NCI-H2227 treated with DMSO at 0.1 percent for 48 hours (cell line): ENCODE measurements at regions not wholly inside any gene's neighbourhood (a gene's known extent, or its start where the extent isn't known, plus 50 kb on each side); places are given as distances from the start of the nearest gene placed in this dataset.

Source experiments
- DNase-seq: peaks from one replicate; lab custom pipeline; 2025; lab: John Stamatoyannopoulos, UW

- DNase-seq, result no peak
Measured at GRCh38 chr13:84962141-84962750, 837.0 kb downstream of the SLITRK6 start.

GRCh38 chr13:84961023-84961422 is 838.2 kb downstream of the SLITRK6 start:
- no peak for DNase-seq

- no peak for DNase-seq
Measured at GRCh38 chr13:84959818-84960217, 839.4 kb downstream of the SLITRK6 start.

- no peak for DNase-seq
Measured at GRCh38 chr13:84954636-84955035, 844.6 kb downstream of the SLITRK6 start.

GRCh38 chr13:84951128-84951527 is 848.1 kb downstream of the SLITRK6 start:
- DNase-seq, result no peak

GRCh38 chr13:84946192-84946591 is 853.0 kb downstream of the SLITRK6 start:
- no peak for DNase-seq

GRCh38 chr13:84940798-84941197 is 858.4 kb downstream of the SLITRK6 start:
- DNase-seq, result no peak

GRCh38 chr13:84940167-84940566 is 859.1 kb downstream of the SLITRK6 start:
- DNase-seq, result no peak

GRCh38 chr13:84934911-84935310 is 864.3 kb downstream of the SLITRK6 start:
- no peak for DNase-seq

- no peak for DNase-seq
Measured at GRCh38 chr13:84933797-84934196, 865.4 kb downstream of the SLITRK6 start.

GRCh38 chr13:84931264-84931663 is 868.0 kb downstream of the SLITRK6 start:
- DNase-seq, result no peak

GRCh38 chr13:84927442-84928169 is 871.6 kb downstream of the SLITRK6 start:
- no peak for DNase-seq

GRCh38 chr13:84925443-84925842 is 873.8 kb downstream of the SLITRK6 start:
- DNase-seq, result no peak

- no peak for DNase-seq
Measured at GRCh38 chr13:84923831-84924230, 875.4 kb downstream of the SLITRK6 start.

GRCh38 chr13:84917252-84917878 is 881.9 kb downstream of the SLITRK6 start:
- DNase-seq, result no peak

- DNase-seq, result no peak
Measured at GRCh38 chr13:84912720-84913119, 886.5 kb downstream of the SLITRK6 start.

GRCh38 chr13:84910423-84910822 is 888.8 kb downstream of the SLITRK6 start:
- DNase-seq, result no peak

- no peak for DNase-seq
Measured at GRCh38 chr13:84903391-84903790, 895.8 kb downstream of the SLITRK6 start.

GRCh38 chr13:84902243-84902642 is 897.0 kb downstream of the SLITRK6 start:
- no peak for DNase-seq

- DNase-seq, result peak; percentile 51
Measured at GRCh38 chr13:84896128-84896527, 903.1 kb downstream of the SLITRK6 start.

GRCh38 chr13:84894749-84895148 is 904.5 kb downstream of the SLITRK6 start:
- no peak for DNase-seq

GRCh38 chr13:84885868-84886267 is 913.4 kb downstream of the SLITRK6 start:
- DNase-seq, result no peak

- DNase-seq, result peak; percentile 59
Measured at GRCh38 chr13:84873951-84874350, 925.3 kb downstream of the SLITRK6 start.
